HepG2 (cell line): ENCODE measurements at regions not wholly inside any gene's neighbourhood (a gene's known extent, or its start where the extent isn't known, plus 50 kb on each side); places are given as distances from the start of the nearest gene placed in this dataset.

Source experiments
- ATAC-seq: fragments of 200-7000 bp; cut with Tn5 transposase; 3 replicates; pipeline ENCODE4 v1.9.1; 2020; ENCODE audit warnings: mild to moderate bottlenecking, moderate library complexity
- BruUV-seq: library from RNA; stranded (reverse); fragments of 400-500 nt; replicated peaks from 2 replicates; lab custom pipeline; 2021; lab: Mats Ljungman, UMichigan
- CTCF ChIA-PET: fragments of 300-600 bp; formaldehyde crosslinking; extraction: SDS; loops from one replicate; lab custom pipeline; 2021; ENCODE audit warnings: low total read pairs, inconsistent platforms, low intra/inter-chr PET ratio; lab: Yijun Ruan, JAX
- POLR2A ChIA-PET: fragments of 350-600 bp; sonication (Branson Sonifier 250); formaldehyde crosslinking; loops from one replicate; lab custom pipeline; 2020; ENCODE audit warnings: antibody characterized with exemption, inconsistent platforms; lab: Yijun Ruan, JAX
- DNase-seq: peaks from one replicate; pipeline ENCODE4 v3.0.0-alpha.2; 2015; ENCODE audit warnings: low spot score
- FAIRE-seq: peaks from 3 replicates; lab custom pipeline; 2011; peaks lifted over from hg19 to GRCh38; lab: Jason Lieb, UNC
- H2AFZ ChIP-seq: one replicate; pipeline ENCODE4 v1.6.1; 2011; ENCODE audit warnings: low read length, inconsistent platforms
- H3K27ac ChIP-seq: fragments of 300-600 bp; 3 replicates; pipeline ENCODE4 v1.8.0; 2011; ENCODE audit warnings: mixed run types, mild to moderate bottlenecking, mixed read lengths, low read length, inconsistent platforms; ENCODE audit not compliant: insufficient read depth; ENCODE audit errors: extremely low read length
- H3K27me3 ChIP-seq, 2 experiments: fragments of 200-600 bp in 1 of 2; 2 replicates in 1 of 2; 3 replicates in 1 of 2; pipeline versions ENCODE4 v1.6.0 to v1.8.0; 2011; ENCODE audit warnings: low read length in 2 of 2, mild to moderate bottlenecking in 2 of 2, moderate library complexity in 2 of 2, inconsistent platforms in 1 of 2; ENCODE audit not compliant: insufficient read depth in 2 of 2, control insufficient read depth in 1 of 2
- H3K36me3 ChIP-seq, 2 experiments: fragments of 200-600 bp in 1 of 2; replicated peaks in 1 of 2; 2 replicates in 1 of 2; 3 replicates in 1 of 2; pipeline versions ENCODE4 v1.5.1 to v1.8.0; 2011; ENCODE audit warnings: low read length in 2 of 2, inconsistent platforms in 1 of 2; ENCODE audit not compliant: insufficient read depth in 2 of 2, control insufficient read depth in 1 of 2
- H3K4me1 ChIP-seq: 2 replicates; pipeline ENCODE4 v1.5.1; 2012; ENCODE audit warnings: low read length, inconsistent platforms; ENCODE audit not compliant: insufficient read depth
- H3K4me2 ChIP-seq: 2 replicates; pipeline ENCODE4 v1.6.0; 2011; ENCODE audit warnings: low read depth, low read length, inconsistent platforms
- H3K4me3 ChIP-seq, 3 experiments: fragments of 200-600 bp in 1 of 3; sonication (generic), shearing (Covaris generic) in 1 of 3; replicated peaks in 1 of 3; 2 replicates each; pipeline ENCODE4 v1.5.1; 2011 to 2016; ENCODE audit warnings: low read length in 3 of 3, inconsistent platforms in 2 of 3, low read depth in 2 of 3, mild to moderate bottlenecking in 2 of 3, control low read depth in 1 of 3, mixed read lengths in 1 of 3; ENCODE audit not compliant: insufficient read depth in 1 of 3
- H3K79me2 ChIP-seq: one replicate; pipeline ENCODE4 v1.6.1; 2011; ENCODE audit warnings: low read length, inconsistent platforms; ENCODE audit not compliant: insufficient read depth
- H3K9ac ChIP-seq: 2 replicates; pipeline ENCODE4 v1.6.0; 2011; ENCODE audit warnings: mild to moderate bottlenecking, low read depth, low read length, inconsistent platforms; ENCODE audit not compliant: insufficient read depth
- H3K9me3 ChIP-seq: 2 replicates; pipeline ENCODE4 v1.5.1; 2012; ENCODE audit warnings: mild to moderate bottlenecking, low read length
- H4K20me1 ChIP-seq: 2 replicates; pipeline ENCODE4 v1.6.0; 2011; ENCODE audit warnings: inconsistent platforms, mild to moderate bottlenecking, low read length, moderate library complexity; ENCODE audit not compliant: insufficient read depth
- ADNP ChIP-seq: sonication (generic); formaldehyde crosslinking; IDR thresholded peaks from 2 replicates; pipeline ENCODE4 v1.4.0; 2020; ENCODE audit warnings: missing genetic modification reagents
- CEBPB ChIP-seq: IDR thresholded peaks from 2 replicates; pipeline ENCODE4 v1.6.1; 2011; ENCODE audit warnings: low read depth, low read length, improper control_type of control experiment, borderline replicate concordance
- CREB3 ChIP-seq: sonication (generic); formaldehyde crosslinking; IDR thresholded peaks from 2 replicates; pipeline ENCODE4 v1.5.0; 2020; ENCODE audit warnings: missing genetic modification reagents
- GFI1 ChIP-seq: sonication (generic); formaldehyde crosslinking; IDR thresholded peaks from 2 replicates; pipeline ENCODE4 v1.5.0; 2020; ENCODE audit warnings: missing genetic modification reagents, mild to moderate bottlenecking, borderline replicate concordance
- HOXA5 ChIP-seq: sonication (generic); formaldehyde crosslinking; IDR thresholded peaks from 2 replicates; pipeline ENCODE4 v1.4.0; 2020; ENCODE audit warnings: missing genetic modification reagents
- MTERF4 ChIP-seq: sonication (generic); formaldehyde crosslinking; IDR thresholded peaks from 2 replicates; pipeline ENCODE4 v1.8.0; 2023; ENCODE audit warnings: mild to moderate bottlenecking, missing genetic modification reagents
- PRPF4 ChIP-seq: fragments of 200-400 bp; formaldehyde crosslinking; IDR thresholded peaks from 2 replicates; pipeline ENCODE4 v1.6.1; 2016; ENCODE audit warnings: low read length, low read depth; ENCODE audit not compliant: poor library complexity, severe bottlenecking
- REPIN1 ChIP-seq: sonication (generic); formaldehyde crosslinking; IDR thresholded peaks from 2 replicates; pipeline ENCODE4 v1.8.0; 2022; ENCODE audit warnings: missing genetic modification reagents, low read depth, mild to moderate bottlenecking, borderline replicate concordance
- RFXAP ChIP-seq: sonication (generic); formaldehyde crosslinking; IDR thresholded peaks from 2 replicates; pipeline ENCODE4 v1.4.0; 2020; ENCODE audit warnings: missing genetic modification reagents, borderline replicate concordance
- TEAD3 ChIP-seq: optimal IDR thresholded peaks from 2 replicates; pipeline ENCODE3; 2016; ENCODE audit warnings: borderline replicate concordance
- TP53 ChIP-seq: sonication (generic); formaldehyde crosslinking; conservative IDR thresholded peaks from 2 replicates; pipeline ENCODE4 v1.4.0; 2020; ENCODE audit warnings: missing genetic modification reagents
- ZBTB21 ChIP-seq: sonication (generic); formaldehyde crosslinking; IDR thresholded peaks from 2 replicates; pipeline ENCODE4 v1.4.0; 2020; ENCODE audit warnings: missing genetic modification reagents
- ZIK1 ChIP-seq: sonication (generic); formaldehyde crosslinking; IDR thresholded peaks from 2 replicates; pipeline ENCODE4 v1.5.0; 2020; ENCODE audit warnings: mild to moderate bottlenecking, low read depth, missing genetic modification reagents, borderline replicate concordance
- ZNF3 ChIP-seq: IDR thresholded peaks from 2 replicates; pipeline ENCODE4 v1.7.0; 2017; ENCODE audit warnings: inconsistent platforms
- ZNF512 ChIP-seq: sonication (generic); formaldehyde crosslinking; IDR thresholded peaks from 2 replicates; pipeline ENCODE4 v1.4.0; 2020; ENCODE audit warnings: mild to moderate bottlenecking, missing genetic modification reagents
- ZNF576 ChIP-seq: sonication (generic); formaldehyde crosslinking; IDR thresholded peaks from 2 replicates; pipeline ENCODE4 v1.4.0; 2020; ENCODE audit warnings: mild to moderate bottlenecking, missing genetic modification reagents
- ZNF616 ChIP-seq: sonication (generic); formaldehyde crosslinking; IDR thresholded peaks from 2 replicates; pipeline ENCODE4 v1.5.0; 2020; ENCODE audit warnings: low read depth, mild to moderate bottlenecking, missing genetic modification reagents
- ZNF709 ChIP-seq: sonication (generic); formaldehyde crosslinking; IDR thresholded peaks from 2 replicates; pipeline ENCODE4 v1.5.0; 2020; ENCODE audit warnings: mild to moderate bottlenecking, missing genetic modification reagents
- WGBS: methylation state at CpG from one replicate; pipeline ENCODE4 v1.1.6; 2017; ENCODE audit warnings: low lambda C conversion rate; 5-methylcytosine and 5-hydroxymethylcytosine counted together
- in situ Hi-C: cut with HindIII; loops from 2 replicates; pipeline ENCODE4 v1.10.0; 2017; ENCODE audit warnings: low pct_unique_long_range_greater_than_20kb; ENCODE audit not compliant: extremely low pct_ligation_motif_present
- intact Hi-C: fragments of 100-400 bp; cut with micrococcal nuclease; formaldehyde crosslinking; loops from one replicate; pipeline ENCODE4 v1.10.0; 2022; ENCODE audit not compliant: unreplicated experiment

- POLR2A ChIA-PET, result no interaction called here
- intact Hi-C loops (no loop called here), in situ Hi-C loops (no loop called here)
- H3K79me2 ChIP-seq, result no peaks in the 10 kb centered on the region
- H3K4me1 ChIP-seq, result no peaks in the 10 kb centered on the region
- H3K27ac ChIP-seq, result no peak overlapping the region
- CTCF ChIA-PET, result no interaction called here
- no peaks in the 10 kb centered on the region for H3K36me3 ChIP-seq
- H3K27me3 ChIP-seq, result no peaks in the 10 kb centered on the region
- no peak for FAIRE-seq
- no peak for ATAC-seq
- no peak for DNase-seq
- H4K20me1 ChIP-seq, result no peaks in the 10 kb centered on the region
- WGBS, result 94% methylated on average over 7 of the region's 7 CpGs
- no peak overlapping the region for H2AFZ ChIP-seq
- no peak overlapping the region for H3K4me3 ChIP-seq
- no peaks in the 10 kb centered on the region for H3K9me3 ChIP-seq
- no TSS peak for BruUV-seq
- TF ChIP-seq ZNF576, result no peak
- TF ChIP-seq HOXA5, result no peak
- TF ChIP-seq PRPF4, result no peak
- no peak for TF ChIP-seq ZNF3 (CRISPR knock-in tag)
- TF ChIP-seq ZNF616 (CRISPR knock-in tag), result no peak
- no peak for TF ChIP-seq MTERF4 (CRISPR knock-in tag)
- no peak for TF ChIP-seq ADNP
- no peak overlapping the region for H3K9ac ChIP-seq
- H3K4me2 ChIP-seq, result no peak overlapping the region
Observed at GRCh38 chrX:120732461-120732860, 102.6 kb upstream of the C1GALT1C1 start.

- in situ Hi-C loops, result no loop called here
- no peak overlapping the region for H3K4me2 ChIP-seq
- ChIA-PET CTCF (no interaction called here), POLR2A (no interaction called here)
- H3K9me3 ChIP-seq, result no peaks in the 10 kb centered on the region
- DNase-seq (no peak), FAIRE-seq (no peak), ATAC-seq (no peak)
- H3K36me3 ChIP-seq, result no peaks in the 10 kb centered on the region
- H3K4me3 ChIP-seq, result no peak overlapping the region
- no peak overlapping the region for H2AFZ ChIP-seq
- no peaks in the 10 kb centered on the region for H4K20me1 ChIP-seq
- H3K9ac ChIP-seq, result no peak overlapping the region
- BruUV-seq, result no TSS peak
- no peaks in the 10 kb centered on the region for H3K4me1 ChIP-seq
- no peaks in the 10 kb centered on the region for H3K79me2 ChIP-seq
- intact Hi-C loops, result no loop called here
- no peak overlapping the region for H3K27ac ChIP-seq
- WGBS, result 49% methylated on average over 4 of the region's 4 CpGs
- no peaks in the 10 kb centered on the region for H3K27me3 ChIP-seq
- TF ChIP-seq ZNF709 (CRISPR knock-in tag) (no peak), RFXAP (CRISPR knock-in tag) (no peak), CEBPB (no peak), TEAD3 (CRISPR knock-in tag) (no peak), TP53 (CRISPR knock-in tag) (no peak), ZNF512 (CRISPR knock-in tag) (no peak), ZIK1 (CRISPR knock-in tag) (no peak), GFI1 (CRISPR knock-in tag) (no peak), REPIN1 (CRISPR knock-in tag) (no peak), CREB3 (CRISPR knock-in tag) (no peak), ZBTB21 (CRISPR knock-in tag) (no peak)
Observed at GRCh38 chrX:120731386-120731785, 101.5 kb upstream of the C1GALT1C1 start.
